Mesenchymal stem cell (in vitro differentiated cells and primary cell): ENCODE measurements at regions not wholly inside any gene's neighbourhood (a gene's known extent, or its start where the extent isn't known, plus 50 kb on each side); places are given as distances from the start of the nearest gene placed in this dataset.

ENCODE experiments used
- DNase-seq: peaks from one replicate; pipeline ENCODE4 v3.0.0-alpha.2; 2013
- H2AFZ ChIP-seq: one replicate; pipeline ENCODE4 v1.6.1; 2013; ENCODE audit warnings: low read depth, mild to moderate bottlenecking, control low read depth, inconsistent platforms, low read length, moderate library complexity
- H2AK5ac ChIP-seq: 2 replicates; pipeline ENCODE4 v1.6.1; 2013; ENCODE audit warnings: low read length, moderate library complexity, mild to moderate bottlenecking, inconsistent platforms; ENCODE audit not compliant: severe bottlenecking
- H2BK120ac ChIP-seq: one replicate; pipeline ENCODE4 v1.6.1; 2013; ENCODE audit warnings: low read depth, mild to moderate bottlenecking, inconsistent platforms, low read length, moderate library complexity
- H2BK12ac ChIP-seq, 2 experiments: one replicate each; pipeline ENCODE4 v1.6.1; 2013; ENCODE audit warnings: inconsistent platforms in 2 of 2, low read length in 2 of 2, mild to moderate bottlenecking in 2 of 2, moderate library complexity in 2 of 2, control low read depth in 1 of 2
- H2BK15ac ChIP-seq: one replicate; pipeline ENCODE4 v1.6.1; 2013; ENCODE audit warnings: mild to moderate bottlenecking, low read depth, inconsistent platforms; ENCODE audit not compliant: poor library complexity, severe bottlenecking
- H2BK5ac ChIP-seq: 2 replicates; pipeline ENCODE4 v1.6.1; 2013; ENCODE audit warnings: low read depth, mild to moderate bottlenecking, low read length, control low read depth, inconsistent platforms; ENCODE audit not compliant: poor library complexity, severe bottlenecking
- H3K14ac ChIP-seq, 2 experiments: one replicate each; pipeline ENCODE4 v1.6.1; 2013; ENCODE audit warnings: inconsistent platforms in 2 of 2, low read length in 2 of 2, control low read depth in 1 of 2, mild to moderate bottlenecking in 1 of 2, moderate library complexity in 1 of 2
- H3K18ac ChIP-seq, 2 experiments: one replicate each; pipeline ENCODE4 v1.6.1; 2013; ENCODE audit warnings: inconsistent platforms in 2 of 2, low read length in 2 of 2, control low read depth in 1 of 2, low read depth in 1 of 2, mild to moderate bottlenecking in 1 of 2
- H3K23ac ChIP-seq, 2 experiments: one replicate each; pipeline ENCODE4 v1.6.1; 2013; ENCODE audit warnings: inconsistent platforms in 2 of 2, low read length in 2 of 2, mild to moderate bottlenecking in 2 of 2, moderate library complexity in 2 of 2, control low read depth in 1 of 2
- H3K27ac ChIP-seq: 2 replicates; pipeline ENCODE4 v1.5.1; 2013; ENCODE audit warnings: mild to moderate bottlenecking, moderate library complexity, low read length, control low read depth, inconsistent platforms; ENCODE audit not compliant: poor library complexity, severe bottlenecking
- H3K27me3 ChIP-seq, 2 experiments: 2 replicates each; pipeline versions ENCODE4 v1.6.1 to v1.7.0; 2013; ENCODE audit warnings: low read length in 2 of 2, mild to moderate bottlenecking in 2 of 2, moderate library complexity in 2 of 2, control low read depth in 1 of 2, inconsistent platforms in 1 of 2; ENCODE audit not compliant: control insufficient read depth in 1 of 2, insufficient read depth in 1 of 2
- H3K36me3 ChIP-seq, 2 experiments: 2 replicates each; pipeline versions ENCODE4 v1.6.1 to v1.7.0; 2013; ENCODE audit warnings: low read length in 2 of 2, control low read depth in 1 of 2, inconsistent platforms in 1 of 2, low read depth in 1 of 2, mild to moderate bottlenecking in 1 of 2; ENCODE audit not compliant: insufficient read depth in 2 of 2, control insufficient read depth in 1 of 2
- H3K4ac ChIP-seq, 2 experiments: one replicate each; pipeline ENCODE4 v1.6.1; 2013; ENCODE audit warnings: inconsistent platforms in 2 of 2, low read length in 2 of 2, mild to moderate bottlenecking in 2 of 2, moderate library complexity in 2 of 2, control low read depth in 1 of 2, low read depth in 1 of 2
- H3K4me1 ChIP-seq: 2 replicates; pipeline ENCODE4 v1.6.1; 2013; ENCODE audit warnings: low read depth, low read length, control low read depth; ENCODE audit not compliant: control insufficient read depth, insufficient read depth
- H3K4me2 ChIP-seq: 2 replicates; pipeline ENCODE4 v1.6.1; 2013; ENCODE audit warnings: low read length, mild to moderate bottlenecking, inconsistent platforms; ENCODE audit not compliant: poor library complexity, severe bottlenecking
- H3K4me3 ChIP-seq, 2 experiments: 2 replicates each; pipeline versions ENCODE4 v1.5.1 to v1.7.0; 2013; ENCODE audit warnings: low read length in 2 of 2, mild to moderate bottlenecking in 2 of 2, control low read depth in 1 of 2, low read depth in 1 of 2; ENCODE audit not compliant: insufficient read depth in 1 of 2
- H3K79me1 ChIP-seq: replicated peaks from 2 replicates; pipeline ENCODE4 v1.6.1; 2013; ENCODE audit warnings: mild to moderate bottlenecking, control low read depth, low read length, inconsistent platforms; ENCODE audit not compliant: poor library complexity, severe bottlenecking
- H3K9ac ChIP-seq: 2 replicates; pipeline ENCODE4 v1.7.0; 2013; ENCODE audit warnings: mild to moderate bottlenecking, low read length, moderate library complexity
- H3K9me3 ChIP-seq: 2 replicates; pipeline ENCODE4 v1.7.0; 2013; ENCODE audit warnings: mild to moderate bottlenecking, low read length; ENCODE audit not compliant: control insufficient read depth
- H4K8ac ChIP-seq: one replicate; pipeline ENCODE4 v1.6.1; 2013; ENCODE audit warnings: inconsistent platforms, mild to moderate bottlenecking, low read length, moderate library complexity
- H4K91ac ChIP-seq: one replicate; pipeline ENCODE4 v1.6.1; 2013; ENCODE audit warnings: mild to moderate bottlenecking, low read length, inconsistent platforms
- WGBS: methylation state at CpG from one replicate; pipeline ENCODE4 v1.1.7; 2013; ENCODE audit warnings: mixed read lengths; 5-methylcytosine and 5-hydroxymethylcytosine counted together

DNA sequence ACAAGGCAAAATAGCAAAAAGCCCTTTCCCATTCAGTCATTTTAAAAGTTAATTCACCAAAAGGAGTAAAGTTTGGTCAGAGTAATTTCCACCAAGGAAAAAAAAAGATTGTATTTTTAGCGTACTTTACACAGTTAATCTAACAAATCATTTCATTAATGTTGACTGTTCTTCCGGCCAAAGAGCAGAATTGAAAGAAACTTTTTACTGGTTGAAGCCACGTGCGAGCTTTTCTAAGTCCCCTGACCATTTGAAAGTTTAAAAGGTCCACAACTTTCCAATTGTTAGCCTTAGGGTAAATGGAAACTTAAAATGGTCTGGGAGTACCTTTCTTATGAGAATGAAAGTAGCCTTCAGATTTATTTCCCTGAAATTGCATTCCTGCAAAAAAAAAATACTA lies 296.7 kb downstream of the ARL4A start:
- no peaks in the 10 kb centered on the region for H3K27me3 ChIP-seq
- H3K79me1 ChIP-seq = no peaks in the 10 kb centered on the region
- H3K14ac ChIP-seq = no peak overlapping the region
- no peak overlapping the region for H4K91ac ChIP-seq
- H2BK120ac ChIP-seq = no peak overlapping the region
- DNase-seq = no peak
- no peak overlapping the region for H3K23ac ChIP-seq
- 100% methylated on average over 4 of the region's 4 CpGs for WGBS
- no peak overlapping the region for H2BK5ac ChIP-seq
- no peak overlapping the region for H2BK12ac ChIP-seq
- H3K27ac ChIP-seq = no peak overlapping the region
- H3K9me3 ChIP-seq = no peaks in the 10 kb centered on the region
- no peak overlapping the region for H3K18ac ChIP-seq
- no peak overlapping the region for H2AFZ ChIP-seq
- H3K9ac ChIP-seq = no peak overlapping the region
- no peak overlapping the region for H3K4me2 ChIP-seq
- no peak overlapping the region for H3K4ac ChIP-seq
- no peaks in the 10 kb centered on the region for H3K36me3 ChIP-seq
- H3K4me3 ChIP-seq = no peak overlapping the region
- H2AK5ac ChIP-seq = no peak overlapping the region
- H2BK15ac ChIP-seq = no peak overlapping the region
- H4K8ac ChIP-seq = no peak overlapping the region
- no peaks in the 10 kb centered on the region for H3K4me1 ChIP-seq

DNA sequence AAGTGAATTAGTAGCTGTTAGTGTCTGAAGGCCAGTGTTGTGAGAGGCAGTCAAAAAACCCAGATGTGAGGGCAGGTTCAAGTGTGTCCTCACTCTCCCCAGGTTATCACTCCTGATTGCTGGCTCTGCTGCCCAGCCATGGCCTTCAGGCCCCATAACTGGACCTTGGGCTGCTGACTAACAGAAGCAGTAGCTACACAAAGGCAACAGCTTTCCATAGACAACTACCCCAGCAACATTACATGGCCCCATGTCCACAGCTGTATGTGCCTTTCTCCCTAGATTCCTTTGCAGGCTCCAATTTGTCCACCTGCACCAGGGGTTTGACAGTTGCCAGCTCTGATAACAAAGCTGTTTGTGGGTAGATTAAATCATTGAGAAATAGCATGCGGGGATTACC lies 297.8 kb downstream of the ARL4A start:
- Histone ChIP-seq H2BK12ac (peak overlapping the region in 1 of 2 experiments; percentile 28), H2BK15ac (no peak overlapping the region)
- no peak for DNase-seq

DNA sequence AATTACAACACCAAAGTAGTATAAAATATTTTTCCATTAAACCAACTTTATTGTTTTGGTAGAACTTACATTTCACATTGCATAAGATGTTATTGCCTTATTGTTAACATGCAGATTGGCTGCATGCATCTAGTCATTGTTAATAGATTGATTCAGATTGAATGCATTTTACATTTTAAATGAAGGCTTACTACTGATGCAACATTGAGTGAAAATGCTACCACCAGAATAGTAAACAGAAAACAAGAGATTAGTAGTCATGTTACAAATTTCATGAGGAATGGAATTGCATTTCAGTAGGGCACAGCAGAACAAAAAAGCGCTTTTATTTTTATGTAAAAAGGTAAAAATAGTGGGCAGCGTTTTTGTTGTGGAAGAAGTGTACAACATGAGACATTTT lies 298.3 kb downstream of the ARL4A start:
- Histone ChIP-seq H3K4ac (no peak overlapping the region), H3K9ac (no peak overlapping the region), H2BK5ac (no peak overlapping the region), H2BK15ac (no peak overlapping the region), H3K4me2 (no peak overlapping the region), H4K8ac (no peak overlapping the region), H3K36me3 (no peaks in the 10 kb centered on the region), H3K9me3 (no peaks in the 10 kb centered on the region), H2BK120ac (no peak overlapping the region), H3K23ac (no peak overlapping the region), H3K18ac (no peak overlapping the region), H2BK12ac (no peak overlapping the region), H2AK5ac (no peak overlapping the region), H3K27ac (no peak overlapping the region), H2AFZ (no peak overlapping the region), H4K91ac (no peak overlapping the region), H3K4me3 (no peak overlapping the region), H3K4me1 (no peaks in the 10 kb centered on the region), H3K79me1 (no peaks in the 10 kb centered on the region), H3K27me3 (no peaks in the 10 kb centered on the region), H3K14ac (no peak overlapping the region)
- DNase-seq = no peak
- 100% methylated on average over 1 of the region's 2 CpGs for WGBS

More for the DNA sequence above, 297.8 kb downstream of the ARL4A start:
- peak overlapping the region; percentile 41 for H4K91ac ChIP-seq
- H2BK120ac ChIP-seq = no peak overlapping the region
- no peaks in the 10 kb centered on the region for H3K4me1 ChIP-seq
- no peak overlapping the region for H3K4me2 ChIP-seq
- H3K79me1 ChIP-seq = no peaks in the 10 kb centered on the region
- H3K9ac ChIP-seq = no peak overlapping the region
- H2BK5ac ChIP-seq = no peak overlapping the region
- H2AK5ac ChIP-seq = no peak overlapping the region
- H3K36me3 ChIP-seq = no peaks in the 10 kb centered on the region
- no peak overlapping the region for H4K8ac ChIP-seq
- no peak overlapping the region for H3K27ac ChIP-seq
- peak overlapping the region in 1 of 2 experiments; percentile 6 for H3K14ac ChIP-seq
- H3K9me3 ChIP-seq = no peaks in the 10 kb centered on the region
- peak overlapping the region in 1 of 2 experiments; percentile 32 for H3K4ac ChIP-seq
- H3K18ac ChIP-seq = peak overlapping the region in 1 of 2 experiments; percentile 54
- WGBS = no CpG with 5 or more reads among the region's 1 CpG
- H3K4me3 ChIP-seq = no peak overlapping the region
- H2AFZ ChIP-seq = no peak overlapping the region
- no peaks in the 10 kb centered on the region for H3K27me3 ChIP-seq
- no peak overlapping the region for H3K23ac ChIP-seq

DNA sequence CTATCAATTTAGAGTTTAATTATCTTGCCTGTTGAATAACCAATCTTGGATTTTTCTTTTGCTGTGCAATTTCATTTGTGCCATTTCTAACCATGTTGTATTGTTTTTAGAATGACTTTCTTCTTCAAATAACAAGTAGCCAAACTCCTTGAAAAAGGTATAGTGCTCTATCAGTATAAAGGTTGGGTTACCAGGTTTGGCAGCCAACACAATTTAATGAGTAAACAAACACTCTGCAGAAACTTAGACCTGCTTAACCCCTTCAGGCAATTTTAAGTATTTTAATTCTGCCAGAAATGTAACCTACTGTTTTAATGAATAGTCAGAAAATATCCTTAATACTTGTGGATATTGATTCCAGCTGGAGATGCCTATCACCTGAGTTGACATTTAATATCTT lies 299.8 kb downstream of the ARL4A start:
- H2BK120ac ChIP-seq = no peak overlapping the region
- H3K4ac ChIP-seq = no peak overlapping the region
- H3K9ac ChIP-seq = no peak overlapping the region
- H3K4me1 ChIP-seq = no peaks in the 10 kb centered on the region
- H2BK5ac ChIP-seq = no peak overlapping the region
- H3K4me3 ChIP-seq = no peak overlapping the region
- no peak overlapping the region for H2BK12ac ChIP-seq
- no peak overlapping the region for H3K18ac ChIP-seq
- H3K79me1 ChIP-seq = no peaks in the 10 kb centered on the region
- no peaks in the 10 kb centered on the region for H3K36me3 ChIP-seq
- H2AFZ ChIP-seq = no peak overlapping the region
- H4K8ac ChIP-seq = no peak overlapping the region
- H3K9me3 ChIP-seq = no peaks in the 10 kb centered on the region
- H3K27ac ChIP-seq = no peak overlapping the region
- no peak overlapping the region for H3K14ac ChIP-seq
- H2AK5ac ChIP-seq = no peak overlapping the region
- DNase-seq = no peak
- H2BK15ac ChIP-seq = no peak overlapping the region
- H3K4me2 ChIP-seq = no peak overlapping the region
- no peaks in the 10 kb centered on the region for H3K27me3 ChIP-seq
- H4K91ac ChIP-seq = no peak overlapping the region
- H3K23ac ChIP-seq = no peak overlapping the region
